HCT116 (cell line): ENCODE measurements at regions not wholly inside any gene's neighbourhood (a gene's known extent, or its start where the extent isn't known, plus 50 kb on each side); places are given as distances from the start of the nearest gene placed in this dataset.

ENCODE experiments used
- ATAC-seq: fragments of 200-7000 bp; cut with Tn5 transposase; 2 replicates; pipeline ENCODE4 v1.9.1; 2020; ENCODE audit warnings: mild to moderate bottlenecking, moderate library complexity
- BruUV-seq: library from RNA; stranded (reverse); fragments of 400-500 nt; replicated peaks from 2 replicates; lab custom pipeline; 2021; lab: Mats Ljungman, UMichigan
- CTCF ChIA-PET: fragments of 300-600 bp; sonication (Branson Sonifier 250); formaldehyde crosslinking; loops from one replicate; lab custom pipeline; 2021; ENCODE audit warnings: antibody characterized with exemption; lab: Charles Lee
- POLR2A ChIA-PET: fragments of 300-600, 350-600 bp; sonication (Branson Sonifier 250); formaldehyde crosslinking; loops from one replicate; lab custom pipeline; 2021; ENCODE audit warnings: antibody characterized with exemption; lab: Charles Lee
- RAD21 ChIA-PET, 2 experiments: fragments of 300-600 bp; sonication (Branson Sonifier 250); formaldehyde crosslinking; loops; one replicate each; lab custom pipeline; 2023; ENCODE audit warnings: low total read pairs in 2 of 2; ENCODE audit not compliant: uncharacterized antibody in 2 of 2, unreplicated experiment in 2 of 2, low non-redundant PET in 1 of 2; lab: Charles Lee
- DNase-seq: peaks from one replicate; pipeline ENCODE4 v3.0.0-alpha.2; 2010; ENCODE audit warnings: low read depth, low spot score
- H2AFZ ChIP-seq: fragments of 200-600 bp; shearing (Covaris generic), sonication (generic); 2 replicates; pipeline ENCODE4 v1.6.1; 2017; ENCODE audit warnings: low read depth, mixed run types, mixed read lengths, antibody characterized with exemption, low read length; ENCODE audit not compliant: poor library complexity, severe bottlenecking
- H3K27ac ChIP-seq: 2 replicates; pipeline ENCODE4 v1.5.1; 2012; ENCODE audit warnings: low read depth, low read length
- H3K27me3 ChIP-seq: fragments of 200-600 bp; sonication (generic); 2 replicates; pipeline ENCODE4 v1.6.1; 2016; ENCODE audit warnings: mixed run types, low read length, mixed read lengths; ENCODE audit not compliant: insufficient read depth
- H3K36me3 ChIP-seq, 2 experiments: fragments of 200-500 bp in 1 of 2; fragments of 200-600 bp in 1 of 2; sonication (Bioruptor generic) in 1 of 2; sonication (generic) in 1 of 2; 2 replicates each; pipeline versions ENCODE4 v1.5.1 to v1.6.1; 2014 to 2016; ENCODE audit warnings: low read length in 2 of 2, inconsistent platforms in 1 of 2, mixed read lengths in 1 of 2, mixed run types in 1 of 2; ENCODE audit not compliant: insufficient read depth in 2 of 2, control insufficient read depth in 1 of 2
- H3K4me1 ChIP-seq, 2 experiments: fragments of 200-600 bp in 1 of 2; sonication (generic) in 1 of 2; 2 replicates each; pipeline versions ENCODE4 v1.5.1 to v1.6.1; 2012 to 2017; ENCODE audit warnings: low read length in 2 of 2, inconsistent platforms in 1 of 2, mild to moderate bottlenecking in 1 of 2, mixed read lengths in 1 of 2, mixed run types in 1 of 2, moderate library complexity in 1 of 2; ENCODE audit not compliant: insufficient read depth in 2 of 2, control insufficient read depth in 1 of 2
- H3K4me2 ChIP-seq: fragments of 200-600 bp; sonication (generic); 2 replicates; pipeline ENCODE4 v1.6.1; 2017; ENCODE audit warnings: mixed run types, low read length, mixed read lengths
- H3K4me3 ChIP-seq, 2 experiments: fragments of 200-600 bp in 1 of 2; sonication (generic) in 1 of 2; replicated peaks in 1 of 2; 2 replicates each; pipeline ENCODE4 v1.5.1; 2011 to 2016; ENCODE audit warnings: low read length in 2 of 2, control low read depth in 1 of 2, low read depth in 1 of 2, mild to moderate bottlenecking in 1 of 2, mixed read lengths in 1 of 2, mixed run types in 1 of 2
- H3K79me2 ChIP-seq: fragments of 200-600 bp; sonication (generic); 2 replicates; pipeline ENCODE4 v1.6.1; 2017; ENCODE audit warnings: mild to moderate bottlenecking, mixed run types, low read length, moderate library complexity, mixed read lengths; ENCODE audit not compliant: insufficient read depth
- H3K9ac ChIP-seq: fragments of 200-600 bp; sonication (generic); 2 replicates; pipeline ENCODE4 v1.6.1; 2016; ENCODE audit warnings: low read length, mixed read lengths
- H3K9me2 ChIP-seq: fragments of 200-600 bp; sonication (generic), shearing (Covaris generic); 2 replicates; pipeline ENCODE4 v1.6.1; 2017; ENCODE audit warnings: mixed run types, mild to moderate bottlenecking, moderate library complexity; ENCODE audit not compliant: insufficient read depth
- H3K9me3 ChIP-seq, 2 experiments: fragments of 200-500 bp in 1 of 2; fragments of 200-600 bp in 1 of 2; sonication (Bioruptor generic) in 1 of 2; sonication (generic) in 1 of 2; 2 replicates each; pipeline ENCODE4 v1.6.1; 2014 to 2017; ENCODE audit warnings: low read length in 2 of 2, mixed read lengths in 2 of 2, inconsistent platforms in 1 of 2, low read depth in 1 of 2, mild to moderate bottlenecking in 1 of 2, mixed run types in 1 of 2, moderate library complexity in 1 of 2; ENCODE audit not compliant: control insufficient read depth in 1 of 2, insufficient read depth in 1 of 2
- H4K20me1 ChIP-seq: fragments of 200-600 bp; sonication (generic), shearing (Covaris generic); 2 replicates; pipeline ENCODE4 v1.6.1; 2017; ENCODE audit warnings: mixed run types, mild to moderate bottlenecking, moderate library complexity; ENCODE audit not compliant: insufficient read depth
- CBX3 ChIP-seq: IDR thresholded peaks from 2 replicates; pipeline ENCODE4 v1.6.1; 2012; ENCODE audit warnings: low read depth
- CEBPB ChIP-seq: IDR thresholded peaks from 2 replicates; pipeline ENCODE4 v1.6.1; 2012; ENCODE audit warnings: low read depth
- CTCF ChIP-seq, 3 experiments: fragments of 200-600 bp in 1 of 3; sonication (generic) in 1 of 3; IDR thresholded peaks in 2 of 3; conservative IDR thresholded peaks in 1 of 3; 2 replicates each; pipeline ENCODE4 v1.5.1; 2012 to 2017; ENCODE audit warnings: low read depth in 2 of 3, low read length in 2 of 3, antibody characterized with exemption in 1 of 3, borderline replicate concordance in 1 of 3, control low read depth in 1 of 3, mild to moderate bottlenecking in 1 of 3, mixed read lengths in 1 of 3, mixed run types in 1 of 3, moderate library complexity in 1 of 3; ENCODE audit not compliant: insufficient read depth in 1 of 3
- EGR1 ChIP-seq: IDR thresholded peaks from 2 replicates; pipeline ENCODE4 v1.6.1; 2012; ENCODE audit warnings: low read depth
- ELF1 ChIP-seq: IDR thresholded peaks from 2 replicates; pipeline ENCODE4 v1.6.1; 2012; ENCODE audit warnings: low read depth, borderline replicate concordance
- EZH2phosphoT487 ChIP-seq: fragments of 200-600 bp; IDR thresholded peaks from 2 replicates; pipeline ENCODE4 v1.6.1; 2018; ENCODE audit warnings: antibody characterized with exemption, borderline replicate concordance
- JUND ChIP-seq: IDR thresholded peaks from 2 replicates; pipeline ENCODE4 v1.6.1; 2012
- MAX ChIP-seq: IDR thresholded peaks from 2 replicates; pipeline ENCODE4 v1.6.1; 2012
- POLR2A ChIP-seq: IDR thresholded peaks from 2 replicates; pipeline ENCODE4 v1.7.0; 2011; ENCODE audit warnings: borderline replicate concordance; ENCODE audit not compliant: insufficient read depth, insufficient read length; ENCODE audit errors: extremely low read depth
- POLR2AphosphoS5 ChIP-seq: IDR thresholded peaks from 2 replicates; pipeline ENCODE4 v1.6.1; 2011; ENCODE audit warnings: mild to moderate bottlenecking, low read depth, low read length, moderate library complexity
- RAD21 ChIP-seq: IDR thresholded peaks from 2 replicates; pipeline ENCODE4 v1.6.1; 2012; ENCODE audit warnings: low read depth, mild to moderate bottlenecking
- SIN3A ChIP-seq: IDR thresholded peaks from 2 replicates; pipeline ENCODE4 v1.6.1; 2012; ENCODE audit warnings: low read depth
- SP1 ChIP-seq: IDR thresholded peaks from 2 replicates; pipeline ENCODE4 v1.6.1; 2012; ENCODE audit warnings: low read depth
- SRF ChIP-seq: IDR thresholded peaks from 2 replicates; pipeline ENCODE4 v1.6.1; 2012; ENCODE audit warnings: low read depth
- YY1 ChIP-seq: IDR thresholded peaks from 2 replicates; pipeline ENCODE4 v1.6.1; 2011; ENCODE audit warnings: low read length, low read depth, moderate library complexity, mild to moderate bottlenecking; ENCODE audit not compliant: insufficient replicate concordance; ENCODE audit errors: extremely low read depth
- ZBTB33 ChIP-seq: IDR thresholded peaks from 2 replicates; pipeline ENCODE4 v1.6.1; 2011; ENCODE audit warnings: mild to moderate bottlenecking, low read length, moderate library complexity; ENCODE audit not compliant: insufficient replicate concordance; ENCODE audit errors: extremely low read depth
- intact Hi-C: fragments of 100-400 bp; cut with micrococcal nuclease; formaldehyde crosslinking; loops from 2 replicates; pipeline ENCODE4 v1.10.0; 2022

DNA sequence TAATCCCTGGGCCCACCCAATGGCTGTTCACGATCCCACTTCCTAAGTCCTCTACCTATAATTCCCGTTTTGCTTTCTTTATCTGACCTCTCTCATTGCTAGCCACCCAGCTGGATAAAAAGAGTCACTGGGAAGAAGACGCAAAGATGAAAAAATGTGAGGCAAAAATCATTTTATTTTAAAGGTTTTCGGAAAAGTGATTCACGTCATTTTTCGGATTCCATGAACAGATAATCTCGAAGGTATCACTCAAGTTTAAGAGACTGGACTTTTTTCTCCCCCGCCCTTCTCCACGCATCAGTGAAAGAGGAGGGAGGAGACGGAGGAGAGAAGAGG is 266.6 kb downstream of the CGGBP1 start (continued):
- TF ChIP-seq CTCF (IDR thresholded peaks at IDR 0.05 in 2 of 3, conservative IDR thresholded peaks at IDR 0.05 in 1 of 3; ENCODE audit: borderline replicate concordance in 1 of 3, insufficient read depth in 1 of 3, low read depth in 2 of 3, low read length in 2 of 3), result no peak
- TF ChIP-seq JUND, result no peak
- TF ChIP-seq EGR1, result no peak

- H3K9ac ChIP-seq, result no peak overlapping the region
- no TSS peak for BruUV-seq
- H3K4me1 ChIP-seq, result no peaks in the 10 kb centered on the region
- no peaks in the 10 kb centered on the region for H3K9me2 ChIP-seq
- ATAC-seq (no peak), DNase-seq (no peak)
- H3K27me3 ChIP-seq, result no peaks in the 10 kb centered on the region
- H3K36me3 ChIP-seq, result no peaks in the 10 kb centered on the region
- no peak overlapping the region for H3K4me2 ChIP-seq
- no peak overlapping the region for H2AFZ ChIP-seq
- H4K20me1 ChIP-seq, result no peaks in the 10 kb centered on the region
- no peak overlapping the region for H3K27ac ChIP-seq
- no peaks in the 10 kb centered on the region for H3K9me3 ChIP-seq
- no peaks in the 10 kb centered on the region for H3K79me2 ChIP-seq
- TF ChIP-seq POLR2A, result no peak
- no peak for TF ChIP-seq SP1
- TF ChIP-seq EGR1, result no peak
- TF ChIP-seq ELF1, result no peak
- no peak for TF ChIP-seq CBX3
- TF ChIP-seq SIN3A, result no peak
- no peak for TF ChIP-seq ZBTB33
- no peak for TF ChIP-seq JUND
- TF ChIP-seq CEBPB, result no peak
- no peak for TF ChIP-seq RAD21
- no peak for TF ChIP-seq SRF
- TF ChIP-seq POLR2AphosphoS5, result no peak
- TF ChIP-seq YY1, result no peak
- TF ChIP-seq EZH2phosphoT487, result no peak
- TF ChIP-seq CTCF (IDR thresholded peaks at IDR 0.05 in 2 of 3, conservative IDR thresholded peaks at IDR 0.05 in 1 of 3; ENCODE audit: borderline replicate concordance in 1 of 3, insufficient read depth in 1 of 3, low read depth in 2 of 3, low read length in 2 of 3), result no peak
- no peak for TF ChIP-seq MAX
- TF ChIP-seq, all 23 proteins: peak for 0
- CTCF ChIA-PET, result no interaction called here
- RAD21 ChIA-PET, result no interaction called here
- no peak overlapping the region for H3K4me3 ChIP-seq
- intact Hi-C loops, result no loop called here
- POLR2A ChIA-PET, result no interaction called here
Observed at GRCh38 chr3:87791248-87792027, 267.4 kb downstream of the CGGBP1 start.
